Gastrocnemius medialis (tissue), 4 donors: ENCODE measurements at regions not wholly inside any gene's neighbourhood (a gene's known extent, or its start where the extent isn't known, plus 50 kb on each side); places are given as distances from the start of the nearest gene placed in this dataset.
"Not testable (repeated sequence)": the region's sequence is repeated elsewhere in the genome, so short reads cannot be mapped to it uniquely, and the experiment has no call there.

Source experiments
- CTCF ChIP-seq, 5 experiments: fragments of 450-650 bp in 3 of 5; fragments of 200-600 bp in 2 of 5; sonication (generic) in 2 of 5; IDR thresholded peaks in 4 of 5; conservative IDR thresholded peaks in 1 of 5; 1 replicate in 4 of 5; 2 replicates in 1 of 5; pipeline ENCODE4 v1.5.1; 2016 to 2019; ENCODE audit warnings: antibody characterized with exemption in 5 of 5, mild to moderate bottlenecking in 3 of 5, moderate library complexity in 3 of 5
- POLR2A ChIP-seq, 2 donors: fragments of 450-650 bp; IDR thresholded peaks; one replicate each; pipeline ENCODE4 v1.6.1; 2017; ENCODE audit warnings: antibody characterized with exemption in 2 of 2, mild to moderate bottlenecking in 2 of 2, moderate library complexity in 2 of 2

- not testable (repeated sequence) for TF ChIP-seq POLR2A (IDR thresholded peaks at IDR 0.05); CTCF (IDR thresholded peaks at IDR 0.05 in 4 of 5, conservative IDR thresholded peaks at IDR 0.05 in 1 of 5)
Measured at GRCh38 chr3:30323649-30324048, 282.8 kb upstream of the TGFBR2 start.
